GM12875 (cell line): ENCODE measurements at regions not wholly inside any gene's neighbourhood (a gene's known extent, or its start where the extent isn't known, plus 50 kb on each side); places are given as distances from the start of the nearest gene placed in this dataset.

Experiments used
- H3K4me3 ChIP-seq: one replicate; pipeline ENCODE4 v1.5.1; 2011; ENCODE audit warnings: low read depth, low read length, control low read depth
- TF ChIP-seq, protein P1 (sequence below): IDR thresholded peaks from 2 replicates; pipeline ENCODE4 v1.5.1; 2011; ENCODE audit warnings: low read depth, mild to moderate bottlenecking, control low read depth, inconsistent platforms, low read length, moderate library complexity, borderline replicate concordance; ENCODE audit not compliant: insufficient read depth

DNA sequence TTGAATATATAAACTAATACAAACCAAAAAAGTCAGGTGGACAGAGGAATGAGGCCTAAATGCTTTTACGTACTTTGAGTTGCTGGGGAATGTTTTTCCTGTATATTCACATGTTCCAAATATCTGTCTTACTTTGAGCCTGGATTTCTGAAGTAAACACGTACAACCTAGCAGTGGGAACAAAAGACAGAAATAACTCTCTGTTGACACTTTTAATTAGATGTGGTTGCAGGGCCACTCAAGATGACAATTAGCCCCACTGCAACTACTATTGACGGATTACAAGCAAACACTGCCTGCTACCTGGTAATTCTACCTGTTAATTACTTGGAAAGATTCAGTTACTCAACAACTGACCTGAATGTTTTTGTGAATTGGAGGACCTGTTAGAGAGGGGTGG is 196.9 kb downstream of the TTLL7 start:
- TF ChIP-seq, protein P1, sequence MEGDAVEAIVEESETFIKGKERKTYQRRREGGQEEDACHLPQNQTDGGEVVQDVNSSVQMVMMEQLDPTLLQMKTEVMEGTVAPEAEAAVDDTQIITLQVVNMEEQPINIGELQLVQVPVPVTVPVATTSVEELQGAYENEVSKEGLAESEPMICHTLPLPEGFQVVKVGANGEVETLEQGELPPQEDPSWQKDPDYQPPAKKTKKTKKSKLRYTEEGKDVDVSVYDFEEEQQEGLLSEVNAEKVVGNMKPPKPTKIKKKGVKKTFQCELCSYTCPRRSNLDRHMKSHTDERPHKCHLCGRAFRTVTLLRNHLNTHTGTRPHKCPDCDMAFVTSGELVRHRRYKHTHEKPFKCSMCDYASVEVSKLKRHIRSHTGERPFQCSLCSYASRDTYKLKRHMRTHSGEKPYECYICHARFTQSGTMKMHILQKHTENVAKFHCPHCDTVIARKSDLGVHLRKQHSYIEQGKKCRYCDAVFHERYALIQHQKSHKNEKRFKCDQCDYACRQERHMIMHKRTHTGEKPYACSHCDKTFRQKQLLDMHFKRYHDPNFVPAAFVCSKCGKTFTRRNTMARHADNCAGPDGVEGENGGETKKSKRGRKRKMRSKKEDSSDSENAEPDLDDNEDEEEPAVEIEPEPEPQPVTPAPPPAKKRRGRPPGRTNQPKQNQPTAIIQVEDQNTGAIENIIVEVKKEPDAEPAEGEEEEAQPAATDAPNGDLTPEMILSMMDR: no peak
- H3K4me3 ChIP-seq: no peak overlapping the region

DNA sequence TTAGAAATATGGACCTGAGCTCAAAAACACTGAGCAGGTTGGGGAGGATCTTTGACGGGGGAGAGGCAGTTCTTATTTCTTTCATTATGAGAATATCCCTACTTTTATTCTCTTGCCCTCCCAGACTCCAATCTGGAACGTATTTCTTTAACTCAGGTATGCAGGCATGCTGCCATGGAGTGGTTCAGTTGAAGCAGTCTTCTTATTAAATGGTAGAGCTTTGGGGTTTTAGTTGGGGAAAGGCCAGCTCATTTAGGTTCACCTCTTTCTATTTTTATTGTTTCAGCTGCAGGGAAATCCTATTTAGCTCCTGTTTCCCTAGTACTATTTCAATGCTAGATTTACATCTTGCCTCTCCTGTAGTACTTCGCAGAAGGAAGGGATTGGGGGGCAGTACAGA is 198.9 kb downstream of the TTLL7 start:
- TF ChIP-seq, protein P1: no peak
- no peak overlapping the region for H3K4me3 ChIP-seq

DNA sequence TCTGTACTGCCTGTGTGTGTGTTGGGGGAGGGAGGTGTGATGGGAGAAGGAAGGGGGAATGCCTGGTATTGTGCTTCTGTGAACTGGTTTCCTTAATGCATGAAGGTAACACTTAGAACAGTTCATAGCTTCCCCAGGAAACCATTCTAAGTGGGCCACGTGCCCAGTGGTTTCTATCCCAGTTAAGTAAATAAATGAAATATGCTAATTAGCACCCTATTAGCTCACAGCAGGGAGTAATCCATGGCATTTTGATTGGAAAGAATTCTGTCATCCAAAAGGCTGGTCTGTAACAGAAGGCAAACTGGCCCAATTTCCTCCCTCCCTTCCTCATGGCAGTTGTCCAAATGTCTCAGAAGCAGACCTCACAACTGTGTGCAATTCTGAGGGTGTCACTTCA is 199.3 kb downstream of the TTLL7 start:
- TF ChIP-seq, protein P1: no peak
- no peak overlapping the region for H3K4me3 ChIP-seq

DNA sequence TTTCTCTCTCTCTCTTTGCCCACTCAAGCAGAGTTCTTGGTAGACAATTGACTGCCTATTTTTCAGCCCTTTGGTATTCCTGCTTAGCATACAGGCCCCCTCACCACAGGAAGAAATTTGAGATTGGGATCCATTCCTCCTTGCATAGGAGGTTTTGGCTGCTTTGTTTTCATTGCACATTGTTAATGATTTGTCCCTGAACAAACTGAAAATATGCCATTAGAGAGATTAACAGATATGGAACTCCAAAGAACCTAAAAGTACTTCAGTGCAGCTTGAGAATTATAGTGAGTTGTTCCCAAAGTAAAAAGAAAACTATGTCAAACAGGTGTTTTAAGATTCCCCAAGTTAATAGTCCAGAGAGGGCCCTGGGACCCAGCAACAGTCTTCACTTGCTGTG is 200.0 kb downstream of the TTLL7 start:
- no peak overlapping the region for H3K4me3 ChIP-seq
- TF ChIP-seq, protein P1: no peak

DNA sequence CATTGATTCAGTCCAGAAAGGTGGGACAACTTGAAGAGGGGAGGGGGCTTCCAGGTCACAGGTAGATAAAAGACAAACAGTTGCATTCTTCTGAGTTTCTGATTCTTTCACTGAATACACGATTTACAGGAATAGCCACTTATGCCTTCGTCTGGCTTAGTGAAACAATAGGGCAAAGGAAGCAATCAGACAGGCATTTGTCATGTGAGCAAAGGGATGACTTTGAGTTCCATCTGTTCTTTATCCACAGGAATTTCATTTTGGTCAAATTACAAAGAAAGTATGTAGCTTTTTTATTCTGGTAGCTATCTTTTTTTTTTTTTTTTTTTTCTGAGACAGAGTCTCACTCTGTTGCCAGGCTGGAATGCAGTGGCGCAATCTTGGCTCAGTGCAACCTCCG is 202.5 kb downstream of the TTLL7 start:
- H3K4me3 ChIP-seq: no peak overlapping the region
- TF ChIP-seq, protein P1: no peak

DNA sequence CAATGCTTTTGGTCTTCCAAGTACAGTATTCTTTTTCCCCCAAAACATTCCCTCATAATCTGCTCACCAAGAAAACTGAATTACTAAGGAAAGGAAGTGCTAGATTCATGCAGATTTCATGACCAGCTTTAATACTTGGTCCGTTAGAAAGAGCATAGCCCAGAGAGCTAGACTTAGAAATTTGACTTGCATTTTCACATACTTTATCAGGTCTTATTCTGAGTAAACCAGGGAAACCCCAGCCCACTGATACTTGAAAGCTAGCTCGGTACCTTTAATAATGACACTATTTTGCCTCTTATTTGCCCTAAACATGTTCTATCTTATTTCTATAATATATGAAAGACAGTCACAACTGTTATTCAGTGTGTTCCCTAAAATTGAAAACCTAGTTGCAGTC is 204.5 kb downstream of the TTLL7 start:
- no peak overlapping the region for H3K4me3 ChIP-seq
- TF ChIP-seq, protein P1: no peak

DNA sequence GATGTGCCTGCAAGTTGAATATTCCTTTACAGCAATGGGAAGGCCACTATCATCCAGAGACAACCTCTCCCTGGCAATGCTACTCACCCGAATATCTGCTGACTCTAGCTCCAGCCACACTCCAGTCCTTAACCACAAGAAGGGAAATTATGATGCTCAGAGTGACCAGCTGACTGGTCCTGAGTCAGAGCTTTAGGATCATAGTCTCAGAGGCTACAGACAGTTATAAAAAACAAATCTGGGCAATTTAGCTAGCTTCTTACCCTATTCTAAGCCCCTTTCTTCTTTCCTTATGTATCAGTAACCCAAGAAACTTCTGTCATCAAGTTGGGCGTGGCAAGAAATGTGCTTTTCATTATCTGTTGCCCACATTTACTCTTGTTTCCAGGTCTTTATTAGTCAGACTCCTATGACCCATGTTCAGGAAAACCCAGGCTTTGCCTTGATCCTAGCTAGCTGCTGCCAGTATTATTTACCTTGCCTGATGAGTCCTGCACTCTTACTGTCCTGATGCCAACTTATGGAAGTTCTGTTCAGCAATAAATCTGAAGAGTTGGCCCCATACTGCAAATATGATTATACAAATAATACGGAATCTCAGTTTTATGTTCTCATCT is 207.0 kb downstream of the TTLL7 start:
- no peak overlapping the region for H3K4me3 ChIP-seq
- TF ChIP-seq, protein P1: no peak
